HUES48 (cell line): ENCODE measurements at regions not wholly inside any gene's neighbourhood (a gene's known extent, or its start where the extent isn't known, plus 50 kb on each side); places are given as distances from the start of the nearest gene placed in this dataset.

Experiments
- H3K27ac ChIP-seq: one replicate; pipeline ENCODE4 v1.7.0; 2013; ENCODE audit warnings: low read depth, low read length, inconsistent platforms
- H3K27me3 ChIP-seq: 2 replicates; pipeline ENCODE4 v1.6.1; 2013; ENCODE audit warnings: mild to moderate bottlenecking, low read length; ENCODE audit not compliant: control insufficient read depth, insufficient read depth
- H3K36me3 ChIP-seq: 2 replicates; pipeline ENCODE4 v1.6.1; 2013; ENCODE audit warnings: low read length; ENCODE audit not compliant: control insufficient read depth, insufficient read depth
- H3K4me1 ChIP-seq: 2 replicates; pipeline ENCODE4 v1.6.1; 2013; ENCODE audit warnings: mild to moderate bottlenecking, low read length; ENCODE audit not compliant: control insufficient read depth, insufficient read depth
- H3K4me3 ChIP-seq: 2 replicates; pipeline ENCODE4 v1.5.1; 2013; ENCODE audit warnings: mild to moderate bottlenecking, low read depth, low read length
- H3K9ac ChIP-seq: 2 replicates; pipeline ENCODE4 v1.6.1; 2013; ENCODE audit warnings: mild to moderate bottlenecking, low read depth, low read length, moderate library complexity
- H3K9me3 ChIP-seq: 2 replicates; pipeline ENCODE4 v1.6.1; 2013; ENCODE audit warnings: low read length; ENCODE audit not compliant: control insufficient read depth, insufficient read depth

GRCh38 chr4:32985256-32985655 is 2265.1 kb downstream of the PCDH7 start:
- H3K27ac ChIP-seq, result no peak overlapping the region
- no peak overlapping the region for H3K9ac ChIP-seq
- H3K27me3 ChIP-seq, result no peaks in the 10 kb centered on the region
- H3K4me3 ChIP-seq, result no peak overlapping the region
- no peaks in the 10 kb centered on the region for H3K36me3 ChIP-seq
- H3K9me3 ChIP-seq, result no peaks in the 10 kb centered on the region
- no peaks in the 10 kb centered on the region for H3K4me1 ChIP-seq

GRCh38 chr4:32986236-32986635 is 2266.1 kb downstream of the PCDH7 start:
- Histone ChIP-seq H3K4me1 (no peaks in the 10 kb centered on the region), H3K9me3 (no peaks in the 10 kb centered on the region), H3K27ac (no peak overlapping the region), H3K27me3 (no peaks in the 10 kb centered on the region), H3K4me3 (no peak overlapping the region), H3K36me3 (no peaks in the 10 kb centered on the region), H3K9ac (no peak overlapping the region)

GRCh38 chr4:32987111-32987510 is 2266.9 kb downstream of the PCDH7 start:
- H3K9me3 ChIP-seq, result no peaks in the 10 kb centered on the region
- no peaks in the 10 kb centered on the region for H3K36me3 ChIP-seq

GRCh38 chr4:32988165-32988811 is 2268.1 kb downstream of the PCDH7 start:
- Histone ChIP-seq H3K4me1 (no peaks in the 10 kb centered on the region), H3K27me3 (no peaks in the 10 kb centered on the region), H3K27ac (no peak overlapping the region), H3K4me3 (no peak overlapping the region), H3K9me3 (no peaks in the 10 kb centered on the region), H3K36me3 (no peaks in the 10 kb centered on the region), H3K9ac (no peak overlapping the region)

More at GRCh38 chr4:32987111-32987510, 2266.9 kb downstream of the PCDH7 start:
- H3K27ac ChIP-seq, result no peak overlapping the region
- H3K4me1 ChIP-seq, result no peaks in the 10 kb centered on the region
- H3K4me3 ChIP-seq, result no peak overlapping the region
- no peak overlapping the region for H3K9ac ChIP-seq
- no peaks in the 10 kb centered on the region for H3K27me3 ChIP-seq

GRCh38 chr4:32991663-32992062 is 2271.5 kb downstream of the PCDH7 start:
- Histone ChIP-seq H3K9me3 (no peaks in the 10 kb centered on the region), H3K4me1 (no peaks in the 10 kb centered on the region), H3K27ac (no peak overlapping the region), H3K36me3 (no peaks in the 10 kb centered on the region), H3K4me3 (no peak overlapping the region), H3K27me3 (no peaks in the 10 kb centered on the region), H3K9ac (no peak overlapping the region)

- Histone ChIP-seq H3K27ac (no peak overlapping the region), H3K4me1 (no peaks in the 10 kb centered on the region), H3K9ac (no peak overlapping the region), H3K36me3 (no peaks in the 10 kb centered on the region), H3K4me3 (no peak overlapping the region), H3K9me3 (no peaks in the 10 kb centered on the region), H3K27me3 (no peaks in the 10 kb centered on the region)
Observed at GRCh38 chr4:32994981-32995881, 2275.1 kb downstream of the PCDH7 start.

- Histone ChIP-seq H3K4me3 (no peak overlapping the region), H3K4me1 (0 out of 2 replicates have a peak, but pooled peaks cover 5% of the 10 kb centered on the region)
Observed at GRCh38 chr4:33013282-33013681, 2293.1 kb downstream of the PCDH7 start.

GRCh38 chr4:33025236-33025635 is 2305.1 kb downstream of the PCDH7 start:
- Histone ChIP-seq H3K27ac (no peak overlapping the region), H3K9me3 (no peaks in the 10 kb centered on the region), H3K27me3 (no peaks in the 10 kb centered on the region), H3K9ac (no peak overlapping the region), H3K4me1 (no peaks in the 10 kb centered on the region), H3K4me3 (no peak overlapping the region), H3K36me3 (no peaks in the 10 kb centered on the region)

More at GRCh38 chr4:33013282-33013681, 2293.1 kb downstream of the PCDH7 start:
- H3K9me3 ChIP-seq, result no peaks in the 10 kb centered on the region
- H3K27me3 ChIP-seq, result no peaks in the 10 kb centered on the region
- H3K36me3 ChIP-seq, result no peaks in the 10 kb centered on the region
- H3K9ac ChIP-seq, result no peak overlapping the region
- no peak overlapping the region for H3K27ac ChIP-seq

- H3K9ac ChIP-seq, result no peak overlapping the region
- H3K9me3 ChIP-seq, result no peaks in the 10 kb centered on the region
- H3K4me3 ChIP-seq, result no peak overlapping the region
- H3K27ac ChIP-seq, result no peak overlapping the region
- H3K4me1 ChIP-seq, result no peaks in the 10 kb centered on the region
- no peaks in the 10 kb centered on the region for H3K27me3 ChIP-seq
- no peaks in the 10 kb centered on the region for H3K36me3 ChIP-seq
Observed at GRCh38 chr4:33029976-33030375, 2309.8 kb downstream of the PCDH7 start.

GRCh38 chr4:33031328-33031727 is 2311.2 kb downstream of the PCDH7 start:
- no peaks in the 10 kb centered on the region for H3K9me3 ChIP-seq
- no peak overlapping the region for H3K27ac ChIP-seq
- no peaks in the 10 kb centered on the region for H3K36me3 ChIP-seq

GRCh38 chr4:33037464-33037863 is 2317.3 kb downstream of the PCDH7 start:
- no peaks in the 10 kb centered on the region for H3K27me3 ChIP-seq

More at GRCh38 chr4:33031328-33031727, 2311.2 kb downstream of the PCDH7 start:
- no peaks in the 10 kb centered on the region for H3K4me1 ChIP-seq
- H3K4me3 ChIP-seq, result no peak overlapping the region
- no peaks in the 10 kb centered on the region for H3K27me3 ChIP-seq
- H3K9ac ChIP-seq, result no peak overlapping the region

More at GRCh38 chr4:33037464-33037863, 2317.3 kb downstream of the PCDH7 start:
- no peak overlapping the region for H3K9ac ChIP-seq
- H3K4me1 ChIP-seq, result no peaks in the 10 kb centered on the region
- H3K27ac ChIP-seq, result no peak overlapping the region
- no peaks in the 10 kb centered on the region for H3K9me3 ChIP-seq
- H3K36me3 ChIP-seq, result no peaks in the 10 kb centered on the region
- H3K4me3 ChIP-seq, result no peak overlapping the region
